ENCODE measurements at regions not wholly inside any gene's neighbourhood (a gene's known extent, or its start where the extent isn't known, plus 50 kb on each side); places are given as distances from the start of the nearest gene placed in this dataset.

- no peak overlapping the region for H3K27ac ChIP-seq (ENCODE audit: insufficient read depth, low read length)
- no peak overlapping the region for H2AFZ ChIP-seq (ENCODE audit: low read length)
- H3K9me3 ChIP-seq (ENCODE audit: control insufficient read depth, insufficient read depth, low read depth, low read length): no peaks in the 10 kb centered on the region
- no peaks in the 10 kb centered on the region for H3K79me2 ChIP-seq (ENCODE audit: control insufficient read depth, insufficient read depth, low read length)
- H3K36me3 ChIP-seq (ENCODE audit: control insufficient read depth, insufficient read depth, low read length): no peaks in the 10 kb centered on the region
- no peaks in the 10 kb centered on the region for H3K27me3 ChIP-seq (ENCODE audit: control insufficient read depth, insufficient read depth, low read length)
- no peak overlapping the region for H3K4me2 ChIP-seq (ENCODE audit: extremely low read depth, insufficient read depth, low read length)
- H3K4me1 ChIP-seq (ENCODE audit: control insufficient read depth, extremely low read depth, insufficient read depth, low read length): no peaks in the 10 kb centered on the region
- DNase-seq (ENCODE audit: low read depth in 2 of 2): no peak
- TF ChIP-seq CTCF (conservative IDR thresholded peaks at IDR 0.05 in 1 of 2, IDR thresholded peaks at IDR 0.05 in 1 of 2; ENCODE audit: low read depth in 1 of 2, low read length in 2 of 2) (no peak), EZH2 (IDR thresholded peaks at IDR 0.05; ENCODE audit: low read length, missing control alignments) (no peak)
- H4K20me1 ChIP-seq (ENCODE audit: control insufficient read depth, extremely low read depth, insufficient read depth, low read length): no peaks in the 10 kb centered on the region
- no peak overlapping the region for H3K9ac ChIP-seq (ENCODE audit: insufficient read depth, low read length)
- H3K4me3 ChIP-seq (replicated peaks in 1 of 4; ENCODE audit: control extremely low read depth in 1 of 4, insufficient read depth in 1 of 4, low read depth in 3 of 4, low read length in 4 of 4): no peak overlapping the region
Observed at GRCh38 chr2:84234103-84234502, 225.0 kb downstream of the SUCLG1 start.

- no peak overlapping the region for H3K9ac ChIP-seq (ENCODE audit: insufficient read depth, low read length)
- H3K36me3 ChIP-seq (ENCODE audit: control insufficient read depth, insufficient read depth, low read length): no peaks in the 10 kb centered on the region
- H2AFZ ChIP-seq (ENCODE audit: low read length): no peak overlapping the region
- H3K27me3 ChIP-seq (ENCODE audit: control insufficient read depth, insufficient read depth, low read length): no peaks in the 10 kb centered on the region
- no peaks in the 10 kb centered on the region for H4K20me1 ChIP-seq (ENCODE audit: control insufficient read depth, extremely low read depth, insufficient read depth, low read length)
- no peak overlapping the region for H3K4me2 ChIP-seq (ENCODE audit: extremely low read depth, insufficient read depth, low read length)
- H3K4me1 ChIP-seq (ENCODE audit: control insufficient read depth, extremely low read depth, insufficient read depth, low read length): no peaks in the 10 kb centered on the region
- no peak for TF ChIP-seq EZH2 (IDR thresholded peaks at IDR 0.05; ENCODE audit: low read length, missing control alignments)
- TF ChIP-seq CTCF (conservative IDR thresholded peaks at IDR 0.05 in 1 of 2, IDR thresholded peaks at IDR 0.05 in 1 of 2; ENCODE audit: low read depth in 1 of 2, low read length in 2 of 2): no peak
- H3K9me3 ChIP-seq (ENCODE audit: control insufficient read depth, insufficient read depth, low read depth, low read length): no peaks in the 10 kb centered on the region
- H3K4me3 ChIP-seq (replicated peaks in 1 of 4; ENCODE audit: control extremely low read depth in 1 of 4, insufficient read depth in 1 of 4, low read depth in 3 of 4, low read length in 4 of 4): no peak overlapping the region
- DNase-seq (ENCODE audit: low read depth in 2 of 2): no peak
- H3K27ac ChIP-seq (ENCODE audit: insufficient read depth, low read length): no peak overlapping the region
- no peaks in the 10 kb centered on the region for H3K79me2 ChIP-seq (ENCODE audit: control insufficient read depth, insufficient read depth, low read length)
Observed at GRCh38 chr2:84231478-84231877, 227.6 kb downstream of the SUCLG1 start.

GRCh38 chr2:84224121-84224520 is 235.0 kb downstream of the SUCLG1 start:
- Histone ChIP-seq H3K79me2 (ENCODE audit: control insufficient read depth, insufficient read depth, low read length) (no peaks in the 10 kb centered on the region), H2AFZ (ENCODE audit: low read length) (no peak overlapping the region), H3K4me3 (replicated peaks in 1 of 4; ENCODE audit: control extremely low read depth in 1 of 4, insufficient read depth in 1 of 4, low read depth in 3 of 4, low read length in 4 of 4) (no peak overlapping the region), H3K27ac (ENCODE audit: insufficient read depth, low read length) (no peak overlapping the region), H4K20me1 (ENCODE audit: control insufficient read depth, extremely low read depth, insufficient read depth, low read length) (no peaks in the 10 kb centered on the region), H3K9me3 (ENCODE audit: control insufficient read depth, insufficient read depth, low read depth, low read length) (no peaks in the 10 kb centered on the region), H3K9ac (ENCODE audit: insufficient read depth, low read length) (no peak overlapping the region), H3K4me1 (ENCODE audit: control insufficient read depth, extremely low read depth, insufficient read depth, low read length) (no peaks in the 10 kb centered on the region), H3K36me3 (ENCODE audit: control insufficient read depth, insufficient read depth, low read length) (no peaks in the 10 kb centered on the region), H3K4me2 (ENCODE audit: extremely low read depth, insufficient read depth, low read length) (no peak overlapping the region), H3K27me3 (ENCODE audit: control insufficient read depth, insufficient read depth, low read length) (no peaks in the 10 kb centered on the region)
- no peak for DNase-seq (ENCODE audit: low read depth in 2 of 2)
- TF ChIP-seq EZH2 (IDR thresholded peaks at IDR 0.05; ENCODE audit: low read length, missing control alignments) (no peak), CTCF (conservative IDR thresholded peaks at IDR 0.05 in 1 of 2, IDR thresholded peaks at IDR 0.05 in 1 of 2; ENCODE audit: low read depth in 1 of 2, low read length in 2 of 2) (no peak)

All from fibroblast of lung (primary cell).